Lower lobe of right lung (tissue), 2 donors: ENCODE measurements at regions not wholly inside any gene's neighbourhood (a gene's known extent, or its start where the extent isn't known, plus 50 kb on each side); places are given as distances from the start of the nearest gene placed in this dataset.
"Not testable (repeated sequence)": the region's sequence is repeated elsewhere in the genome, so short reads cannot be mapped to it uniquely, and the experiment has no call there.

ENCODE experiments used
- ATAC-seq, 2 donors: fragments of 200-7000 bp; cut with Tn5 transposase; one replicate each; pipeline ENCODE4 v1.9.1; 2020 to 2022; ENCODE audit warnings: mild to moderate bottlenecking in 2 of 2, moderate library complexity in 2 of 2
- DNase-seq: peaks from one replicate; pipeline ENCODE4 v3.0.0-alpha.2; 2020
- H3K27ac ChIP-seq: fragments of 200-600 bp; one replicate; pipeline ENCODE4 v1.8.0; 2022
- H3K27me3 ChIP-seq: fragments of 200-600 bp; one replicate; pipeline ENCODE4 v1.8.0; 2022; ENCODE audit warnings: low read depth
- H3K36me3 ChIP-seq: fragments of 200-600 bp; one replicate; pipeline ENCODE4 v1.8.0; 2022; ENCODE audit warnings: mild to moderate bottlenecking
- H3K4me1 ChIP-seq: fragments of 200-600 bp; one replicate; pipeline ENCODE4 v1.8.0; 2022
- H3K4me3 ChIP-seq: fragments of 200-600 bp; one replicate; pipeline ENCODE4 v1.8.0; 2022; ENCODE audit warnings: mild to moderate bottlenecking
- H3K9me3 ChIP-seq: fragments of 200-600 bp; one replicate; pipeline ENCODE4 v1.8.0; 2022
- intact Hi-C: fragments of 100-400 bp; cut with DNase I; formaldehyde crosslinking; loops from one replicate; pipeline ENCODE4 v1.11.0; 2022
- TF ChIP-seq, protein P1 (sequence below): fragments of 200-600 bp; IDR thresholded peaks from one replicate; pipeline ENCODE4 v1.8.0; 2022; ENCODE audit warnings: antibody characterized with exemption, mild to moderate bottlenecking
- donor health status: DM: no; HTN: yes; CAD: no; lungs with severe emphysema.

DNA sequence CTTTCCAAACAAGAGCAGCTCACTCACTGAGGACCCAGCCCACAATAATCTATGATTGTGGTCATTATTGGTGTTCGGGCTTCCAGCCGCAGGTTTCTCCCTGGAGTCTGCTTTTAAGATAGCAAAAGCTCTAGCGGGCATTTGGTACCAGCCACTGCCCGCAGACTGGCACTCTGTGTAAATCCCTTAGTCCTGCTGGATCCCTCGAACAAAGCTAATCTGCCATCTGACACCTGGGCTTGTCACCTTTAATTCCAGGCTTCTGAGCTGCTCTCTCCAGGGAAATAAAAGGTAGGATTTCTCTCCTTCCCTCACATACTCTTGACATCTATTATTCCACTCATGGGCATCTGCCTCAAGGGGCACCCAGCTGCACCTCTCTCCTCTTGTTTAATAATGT lies 158.7 kb downstream of the PDCD6IP start:
- no peak overlapping the region for H3K27ac ChIP-seq
- H3K9me3 ChIP-seq, result no peaks in the 10 kb centered on the region
- H3K27me3 ChIP-seq, result no peaks in the 10 kb centered on the region
- TF ChIP-seq, protein P1, sequence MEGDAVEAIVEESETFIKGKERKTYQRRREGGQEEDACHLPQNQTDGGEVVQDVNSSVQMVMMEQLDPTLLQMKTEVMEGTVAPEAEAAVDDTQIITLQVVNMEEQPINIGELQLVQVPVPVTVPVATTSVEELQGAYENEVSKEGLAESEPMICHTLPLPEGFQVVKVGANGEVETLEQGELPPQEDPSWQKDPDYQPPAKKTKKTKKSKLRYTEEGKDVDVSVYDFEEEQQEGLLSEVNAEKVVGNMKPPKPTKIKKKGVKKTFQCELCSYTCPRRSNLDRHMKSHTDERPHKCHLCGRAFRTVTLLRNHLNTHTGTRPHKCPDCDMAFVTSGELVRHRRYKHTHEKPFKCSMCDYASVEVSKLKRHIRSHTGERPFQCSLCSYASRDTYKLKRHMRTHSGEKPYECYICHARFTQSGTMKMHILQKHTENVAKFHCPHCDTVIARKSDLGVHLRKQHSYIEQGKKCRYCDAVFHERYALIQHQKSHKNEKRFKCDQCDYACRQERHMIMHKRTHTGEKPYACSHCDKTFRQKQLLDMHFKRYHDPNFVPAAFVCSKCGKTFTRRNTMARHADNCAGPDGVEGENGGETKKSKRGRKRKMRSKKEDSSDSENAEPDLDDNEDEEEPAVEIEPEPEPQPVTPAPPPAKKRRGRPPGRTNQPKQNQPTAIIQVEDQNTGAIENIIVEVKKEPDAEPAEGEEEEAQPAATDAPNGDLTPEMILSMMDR, result no peak
- H3K4me1 ChIP-seq, result no peaks in the 10 kb centered on the region
- H3K4me3 ChIP-seq, result no peak overlapping the region
- H3K36me3 ChIP-seq, result no peaks in the 10 kb centered on the region
- no peak for ATAC-seq
- intact Hi-C loops, result no loop called here
- DNase-seq, result no peak

DNA sequence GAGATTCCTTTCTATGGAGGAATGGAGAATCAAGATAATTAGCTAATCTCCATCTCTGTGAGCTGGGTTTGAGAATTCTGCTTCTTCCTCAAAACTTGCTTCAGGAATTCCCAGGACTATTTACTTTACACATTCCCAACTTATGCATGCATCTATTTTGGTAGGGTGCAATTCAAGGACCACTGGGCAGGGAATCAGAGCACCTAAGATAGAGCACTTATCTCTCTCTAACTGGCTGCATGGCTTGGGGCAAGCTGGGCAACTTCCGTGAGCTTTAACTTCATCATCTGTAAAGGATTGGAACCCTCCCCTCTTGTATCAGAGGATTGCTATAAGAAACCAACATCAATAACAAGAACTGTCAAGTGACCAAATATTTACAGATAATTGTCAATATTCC lies 160.2 kb downstream of the PDCD6IP start:
- no peaks in the 10 kb centered on the region for H3K36me3 ChIP-seq
- no peaks in the 10 kb centered on the region for H3K9me3 ChIP-seq
- H3K4me3 ChIP-seq, result no peak overlapping the region
- DNase-seq (no peak), ATAC-seq (no peak)
- TF ChIP-seq, protein P1, result no peak
- intact Hi-C loops, result no loop called here
- no peaks in the 10 kb centered on the region for H3K4me1 ChIP-seq
- no peaks in the 10 kb centered on the region for H3K27me3 ChIP-seq
- H3K27ac ChIP-seq, result no peak overlapping the region

DNA sequence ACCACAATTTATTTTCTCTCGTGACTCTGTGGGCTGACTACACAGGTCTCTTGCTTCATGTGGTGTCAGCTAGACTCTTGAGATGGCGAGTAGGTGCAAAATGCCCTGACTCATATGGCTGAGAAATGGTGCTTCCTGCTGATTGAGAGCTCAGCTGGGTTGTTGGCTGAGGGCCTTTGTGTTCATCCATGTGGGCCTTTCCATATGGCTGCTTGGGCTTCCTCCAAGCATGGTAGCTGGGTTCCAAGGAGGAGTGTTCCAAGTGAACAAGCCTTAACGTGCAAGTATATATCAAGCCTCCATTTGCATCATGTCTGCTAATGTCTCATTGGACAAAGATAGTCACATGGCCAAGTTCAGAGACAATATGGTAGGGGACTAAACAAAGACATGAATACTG lies 164.0 kb downstream of the PDCD6IP start:
- Histone ChIP-seq H3K9me3 (no peaks in the 10 kb centered on the region), H3K4me1 (no peaks in the 10 kb centered on the region), H3K4me3 (no peak overlapping the region), H3K27me3 (no peaks in the 10 kb centered on the region), H3K36me3 (no peaks in the 10 kb centered on the region), H3K27ac (no peak overlapping the region)
- intact Hi-C loops, result no loop called here
- ATAC-seq (no peak), DNase-seq (no peak)
- TF ChIP-seq, protein P1, result no peak

DNA sequence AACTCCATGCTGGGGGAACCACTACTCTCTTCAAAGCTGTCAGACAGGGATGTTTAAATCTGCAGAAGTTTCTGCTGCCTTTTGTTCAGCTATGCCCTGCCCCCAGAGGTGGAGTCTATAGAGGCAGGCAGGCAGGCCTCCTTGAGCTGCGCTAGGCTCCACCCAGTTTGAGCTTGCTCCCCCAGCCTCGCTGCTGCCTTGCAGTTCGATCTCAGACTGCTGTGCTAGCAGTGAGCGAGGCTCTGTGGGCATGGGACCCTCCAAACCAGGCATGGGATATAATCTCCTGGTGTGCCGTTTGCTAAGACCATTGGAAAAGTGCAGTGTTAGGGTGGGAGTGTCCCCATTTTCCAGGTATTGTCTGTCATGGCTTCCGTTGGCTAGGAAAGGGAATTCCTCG lies 171.8 kb downstream of the PDCD6IP start:
- H3K4me3 ChIP-seq, intact Hi-C loops, ATAC-seq, H3K27ac ChIP-seq, DNase-seq, H3K9me3 ChIP-seq, H3K36me3 ChIP-seq, H3K4me1 ChIP-seq, H3K27me3 ChIP-seq: not testable (repeated sequence)

DNA sequence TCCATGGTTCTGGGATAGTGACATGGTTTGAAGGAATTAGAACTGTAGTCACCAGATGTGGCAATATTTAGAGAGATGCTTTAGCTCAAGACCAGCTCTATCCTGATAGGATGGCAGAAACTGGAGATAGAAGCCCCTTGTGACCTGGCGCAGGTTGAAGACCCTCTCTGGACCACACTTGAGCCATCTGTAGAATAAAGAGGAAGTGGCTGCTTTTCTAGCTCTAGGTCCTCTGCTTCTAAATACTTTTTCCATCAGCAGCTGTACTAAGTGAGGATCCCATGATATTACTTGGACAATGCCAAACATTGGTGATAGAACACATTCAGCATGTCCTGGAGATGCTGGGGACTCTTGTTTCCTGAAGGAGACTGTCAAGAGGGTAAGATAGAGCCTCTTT lies 172.6 kb downstream of the PDCD6IP start:
- TF ChIP-seq, protein P1, result no peak
- ATAC-seq (no peak), DNase-seq (no peak)
- H3K4me1 ChIP-seq, result no peaks in the 10 kb centered on the region
- H3K27me3 ChIP-seq, result no peaks in the 10 kb centered on the region
- no peaks in the 10 kb centered on the region for H3K9me3 ChIP-seq
- no peak overlapping the region for H3K4me3 ChIP-seq
- H3K36me3 ChIP-seq, result no peaks in the 10 kb centered on the region
- intact Hi-C loops, result no loop called here
- no peak overlapping the region for H3K27ac ChIP-seq

DNA sequence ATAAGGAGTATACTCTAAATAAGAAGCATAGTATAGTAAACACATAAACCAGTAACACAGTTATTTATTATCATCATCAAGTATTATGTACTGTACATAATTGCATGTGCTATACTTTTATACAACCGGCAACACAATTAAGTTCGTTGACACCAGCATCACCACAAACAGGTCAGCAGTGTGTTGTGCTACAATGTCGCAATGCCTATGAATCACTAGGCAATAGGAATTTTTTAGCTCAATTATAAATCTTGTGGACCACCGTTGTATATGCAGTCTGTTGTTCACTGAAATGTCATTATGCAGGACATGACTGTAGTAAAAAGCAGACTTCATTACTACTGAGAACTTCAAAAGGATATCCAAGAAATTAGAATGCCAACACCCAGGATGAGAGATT lies 177.0 kb downstream of the PDCD6IP start:
- no peaks in the 10 kb centered on the region for H3K27me3 ChIP-seq
- no peak overlapping the region for H3K27ac ChIP-seq
- ATAC-seq (no peak), DNase-seq (no peak)
- no peak overlapping the region for H3K4me3 ChIP-seq
- intact Hi-C loops, result no loop called here
- H3K9me3 ChIP-seq, result no peaks in the 10 kb centered on the region
- H3K36me3 ChIP-seq, result no peaks in the 10 kb centered on the region
- TF ChIP-seq, protein P1, result no peak
- H3K4me1 ChIP-seq, result no peaks in the 10 kb centered on the region
